SK-N-SH treated with all-trans-retinoic acid at 6 μM for 48 hours (cell line): ENCODE measurements at regions not wholly inside any gene's neighbourhood (a gene's known extent, or its start where the extent isn't known, plus 50 kb on each side); places are given as distances from the start of the nearest gene placed in this dataset.

Source experiments
- ARNTL ChIP-seq: fragments of 450-650 bp; formaldehyde crosslinking; IDR thresholded peaks from 2 replicates; pipeline ENCODE4 v1.5.0; 2020; ENCODE audit warnings: low read depth, mild to moderate bottlenecking, moderate library complexity, borderline replicate concordance
- BACH2 ChIP-seq: fragments of 250-450 bp; sonication (Bioruptor Pico); IDR thresholded peaks from 2 replicates; pipeline ENCODE4 v1.9.0; 2021; ENCODE audit warnings: mild to moderate bottlenecking, borderline replicate concordance
- CREB5 ChIP-seq: fragments of 250-450 bp; sonication (Bioruptor Pico); IDR thresholded peaks from 2 replicates; pipeline ENCODE4 v1.5.1; 2020; ENCODE audit warnings: low read depth, mild to moderate bottlenecking, moderate library complexity
- CSDC2 ChIP-seq: fragments of 250-450 bp; sonication (Bioruptor Pico); IDR thresholded peaks from 2 replicates; pipeline ENCODE4 v1.5.0; 2020; ENCODE audit warnings: mild to moderate bottlenecking, moderate library complexity
- CSRNP3 ChIP-seq: fragments of 250-450 bp; sonication (Bioruptor Pico); IDR thresholded peaks from 2 replicates; pipeline ENCODE4 v1.5.1; 2021; ENCODE audit warnings: mild to moderate bottlenecking, moderate library complexity
- GLIS3 ChIP-seq: fragments of 250-450 bp; sonication (Bioruptor Pico); IDR thresholded peaks from 2 replicates; pipeline ENCODE4 v1.5.0; 2020; ENCODE audit warnings: mild to moderate bottlenecking, moderate library complexity
- ISL1 ChIP-seq: fragments of 250-450 bp; sonication (Bioruptor Pico); IDR thresholded peaks from 2 replicates; pipeline ENCODE4 v2.1.2; 2022; ENCODE audit warnings: mild to moderate bottlenecking, moderate library complexity
- OSR1 ChIP-seq: fragments of 250-450 bp; sonication (Bioruptor Pico); IDR thresholded peaks from 2 replicates; pipeline ENCODE4 v1.8.0; 2022; ENCODE audit warnings: moderate library complexity, mild to moderate bottlenecking, inconsistent platforms
- PATZ1 ChIP-seq: fragments of 250-450 bp; sonication (Bioruptor Pico); IDR thresholded peaks from 2 replicates; pipeline ENCODE4 v1.8.0; 2020; ENCODE audit warnings: mild to moderate bottlenecking, moderate library complexity, borderline replicate concordance
- TCF4 ChIP-seq: fragments of 250-450 bp; sonication (Bioruptor Pico); IDR thresholded peaks from 2 replicates; pipeline ENCODE4 v1.8.0; 2021; ENCODE audit warnings: mild to moderate bottlenecking, moderate library complexity, borderline replicate concordance
- TOX ChIP-seq: fragments of 250-450 bp; sonication (Bioruptor Pico); IDR thresholded peaks from 2 replicates; pipeline ENCODE4 v1.8.0; 2021; ENCODE audit warnings: mild to moderate bottlenecking, moderate library complexity, borderline replicate concordance

GRCh38 chr2:234412726-234413125 is 84.2 kb downstream of the ARL4C start:
- TF ChIP-seq CREB5 (CRISPR knock-in tag) (no peak), CSDC2 (no peak), PATZ1 (no peak), BACH2 (CRISPR knock-in tag) (no peak), CSRNP3 (no peak), OSR1 (CRISPR knock-in tag) (no peak), TOX (CRISPR knock-in tag) (no peak), ARNTL (CRISPR knock-in tag) (no peak), ISL1 (CRISPR knock-in tag) (no peak), GLIS3 (no peak), TCF4 (CRISPR knock-in tag) (no peak)
